ENCODE measurements at regions not wholly inside any gene's neighbourhood (a gene's known extent, or its start where the extent isn't known, plus 50 kb on each side); places are given as distances from the start of the nearest gene placed in this dataset.
"Not testable (repeated sequence)": the region's sequence is repeated elsewhere in the genome, so short reads cannot be mapped to it uniquely, and the experiment has no call there.

DNA sequence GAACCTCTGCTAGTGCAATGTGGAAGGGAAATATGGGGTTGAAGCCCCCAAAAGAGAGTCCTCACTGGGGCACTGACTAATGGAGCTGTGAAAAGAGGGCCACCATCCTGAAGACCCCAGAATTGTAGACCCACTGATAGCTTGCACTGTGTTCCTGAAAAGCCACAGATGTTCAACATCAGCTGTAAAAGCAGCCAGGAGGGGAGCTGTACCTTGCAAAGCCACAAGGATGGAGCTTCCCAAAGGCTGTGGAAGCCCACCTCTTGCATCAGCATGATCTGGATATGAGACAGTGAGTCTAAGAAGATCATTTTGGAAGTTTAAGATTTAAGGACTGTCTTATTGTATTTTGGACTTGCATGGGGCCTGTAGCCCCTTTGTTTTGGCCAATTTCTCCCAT is 125.8 kb upstream of the TGFBR2 start:
- intact Hi-C loops (cut with DNase I) = no loop called here
- no peaks in the 10 kb centered on the region for H3K9me3 ChIP-seq
- H3K27ac ChIP-seq = peak overlapping the region in 2 of 10 donors; percentile 13 to 43
- H3K27me3 ChIP-seq = no peaks in the 10 kb centered on the region
- H3K4me1 ChIP-seq = peaks cover 4 to 41% (median 25%) of the 10 kb centered on the region in 9 donors
- H3K4me3 ChIP-seq = no peak overlapping the region
- H3K36me3 ChIP-seq = no peaks in the 10 kb centered on the region
- TF ChIP-seq, protein P1, sequence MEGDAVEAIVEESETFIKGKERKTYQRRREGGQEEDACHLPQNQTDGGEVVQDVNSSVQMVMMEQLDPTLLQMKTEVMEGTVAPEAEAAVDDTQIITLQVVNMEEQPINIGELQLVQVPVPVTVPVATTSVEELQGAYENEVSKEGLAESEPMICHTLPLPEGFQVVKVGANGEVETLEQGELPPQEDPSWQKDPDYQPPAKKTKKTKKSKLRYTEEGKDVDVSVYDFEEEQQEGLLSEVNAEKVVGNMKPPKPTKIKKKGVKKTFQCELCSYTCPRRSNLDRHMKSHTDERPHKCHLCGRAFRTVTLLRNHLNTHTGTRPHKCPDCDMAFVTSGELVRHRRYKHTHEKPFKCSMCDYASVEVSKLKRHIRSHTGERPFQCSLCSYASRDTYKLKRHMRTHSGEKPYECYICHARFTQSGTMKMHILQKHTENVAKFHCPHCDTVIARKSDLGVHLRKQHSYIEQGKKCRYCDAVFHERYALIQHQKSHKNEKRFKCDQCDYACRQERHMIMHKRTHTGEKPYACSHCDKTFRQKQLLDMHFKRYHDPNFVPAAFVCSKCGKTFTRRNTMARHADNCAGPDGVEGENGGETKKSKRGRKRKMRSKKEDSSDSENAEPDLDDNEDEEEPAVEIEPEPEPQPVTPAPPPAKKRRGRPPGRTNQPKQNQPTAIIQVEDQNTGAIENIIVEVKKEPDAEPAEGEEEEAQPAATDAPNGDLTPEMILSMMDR (IDR thresholded peaks at IDR 0.05) = no peak
- ATAC-seq = no peak
- DNase-seq = no peak

- 68 to 72% methylated on average over 1 of the region's 1 CpG for WGBS, 2 donors
- Histone ChIP-seq H3K36me3 (no peaks in the 10 kb centered on the region), H3K27ac (no peak overlapping the region), H3K4me1 (peaks cover 4 to 39% (median 25%) of the 10 kb centered on the region in 9 donors), H3K27me3 (no peaks in the 10 kb centered on the region), H3K9me3 (no peaks in the 10 kb centered on the region), H3K4me3 (no peak overlapping the region)
- TF ChIP-seq, protein P1 (IDR thresholded peaks at IDR 0.05) = no peak
- ATAC-seq (no peak), DNase-seq (no peak)
- intact Hi-C loops (cut with DNase I) = no loop called here
Measured at GRCh38 chr3:30481241-30481640, 125.2 kb upstream of the TGFBR2 start.

GRCh38 chr3:30484229-30484628 is 122.2 kb upstream of the TGFBR2 start:
- 95 to 96% methylated on average over 3 of the region's 3 CpGs for WGBS, 2 donors
- not testable (repeated sequence) for ATAC-seq

GRCh38 chr3:30486368-30486767 is 120.0 kb upstream of the TGFBR2 start:
- TF ChIP-seq, protein P1 (IDR thresholded peaks at IDR 0.05) = no peak
- Histone ChIP-seq H3K9me3 (peaks cover 0 to 37% (median 5%) of the 10 kb centered on the region in 11 donors), H3K4me3 (no peak overlapping the region), H3K4me1 (no peaks in the 10 kb centered on the region), H3K27me3 (no peaks in the 10 kb centered on the region), H3K27ac (no peak overlapping the region), H3K36me3 (no peaks in the 10 kb centered on the region)
- ATAC-seq = no peak
- 77 to 83% methylated on average over 2 of the region's 2 CpGs for WGBS, 2 donors
- DNase-seq = no peak
- intact Hi-C loops (cut with DNase I) = no loop called here

More at GRCh38 chr3:30484229-30484628, 122.2 kb upstream of the TGFBR2 start:
- intact Hi-C loops (cut with DNase I); H3K4me3 ChIP-seq; H3K27me3 ChIP-seq; H3K36me3 ChIP-seq; H3K27ac ChIP-seq; DNase-seq: not testable (repeated sequence)
- Histone ChIP-seq H3K9me3 (peaks cover 0 to 23% (median 4%) of the 10 kb centered on the region in 11 donors), H3K4me1 (peaks cover 0 to 11% (median 10%) of the 10 kb centered on the region in 9 donors)

GRCh38 chr3:30488070-30488756 is 118.2 kb upstream of the TGFBR2 start:
- no peaks in the 10 kb centered on the region for H3K36me3 ChIP-seq
- intact Hi-C loops (cut with DNase I) = no loop called here
- no peak overlapping the region for H3K4me3 ChIP-seq
- WGBS, 2 donors = 50 to 68% methylated on average over 4 of the region's 4 CpGs
- peaks cover 0 to 11% (median under 1%) of the 10 kb centered on the region in 9 donors for H3K4me1 ChIP-seq
- peaks cover 0 to 37% (median 5%) of the 10 kb centered on the region in 11 donors for H3K9me3 ChIP-seq
- peak overlapping the region in 3 of 10 donors; percentile 8 to 10 (median 9) for H3K27ac ChIP-seq
- no peaks in the 10 kb centered on the region for H3K27me3 ChIP-seq
- ATAC-seq (peak in 3 of 8 donors; percentile 74 to 86 (median 74)), DNase-seq (no peak)
- TF ChIP-seq, protein P1 (IDR thresholded peaks at IDR 0.05) = no peak

Measured in heart right ventricle (tissue), 16 donors.